Suprapubic skin (tissue), 4 donors: ENCODE measurements at regions not wholly inside any gene's neighbourhood (a gene's known extent, or its start where the extent isn't known, plus 50 kb on each side); places are given as distances from the start of the nearest gene placed in this dataset.
"Not testable (repeated sequence)": the region's sequence is repeated elsewhere in the genome, so short reads cannot be mapped to it uniquely, and the experiment has no call there.

ENCODE experiments used
- DNase-seq, 2 donors: peaks; one replicate each; pipeline ENCODE4 v3.0.0-alpha.2; 2019; ENCODE audit warnings: low spot score in 2 of 2
- H3K27ac ChIP-seq: fragments of 200-600 bp; sonication (generic); one replicate; pipeline ENCODE4 v1.5.1; 2019
- H3K27me3 ChIP-seq: fragments of 200-600 bp; sonication (generic); one replicate; pipeline ENCODE4 v1.5.1; 2019
- H3K36me3 ChIP-seq: fragments of 200-600 bp; sonication (generic); one replicate; pipeline ENCODE4 v1.5.1; 2019
- H3K4me1 ChIP-seq: fragments of 200-600 bp; sonication (generic); one replicate; pipeline ENCODE4 v1.5.1; 2019
- H3K4me3 ChIP-seq: fragments of 200-600 bp; sonication (generic); one replicate; pipeline ENCODE4 v1.5.1; 2019; ENCODE audit warnings: mild to moderate bottlenecking
- H3K9me3 ChIP-seq: fragments of 200-600 bp; sonication (generic); one replicate; pipeline ENCODE4 v1.5.1; 2019
- EP300 ChIP-seq: sonication (generic); formaldehyde crosslinking; IDR thresholded peaks from one replicate; pipeline ENCODE4 v1.6.1; 2017; ENCODE audit warnings: antibody characterized with exemption
- POLR2A ChIP-seq, 2 donors: fragments of 450-650 bp; IDR thresholded peaks; one replicate each; pipeline ENCODE4 v1.6.1; 2017; ENCODE audit warnings: antibody characterized with exemption in 2 of 2, mild to moderate bottlenecking in 2 of 2, moderate library complexity in 2 of 2
- POLR2AphosphoS5 ChIP-seq, 3 donors: sonication (generic); formaldehyde crosslinking; IDR thresholded peaks; one replicate each; pipeline ENCODE4 v1.6.1; 2017; ENCODE audit warnings: antibody characterized with exemption in 3 of 3
- WGBS: methylation state at CpG from one replicate; pipeline ENCODE4 v1.1.5; 2018; 5-methylcytosine and 5-hydroxymethylcytosine counted together
- TF ChIP-seq, protein P1 (sequence below), 2 donors: fragments of 200-600 bp in 1 of 2; fragments of 450-650 bp in 1 of 2; sonication (generic) in 1 of 2; IDR thresholded peaks; one replicate each; pipeline ENCODE4 v1.5.1; 2016 to 2019; ENCODE audit warnings: antibody characterized with exemption in 2 of 2, mild to moderate bottlenecking in 1 of 2, moderate library complexity in 1 of 2

DNA sequence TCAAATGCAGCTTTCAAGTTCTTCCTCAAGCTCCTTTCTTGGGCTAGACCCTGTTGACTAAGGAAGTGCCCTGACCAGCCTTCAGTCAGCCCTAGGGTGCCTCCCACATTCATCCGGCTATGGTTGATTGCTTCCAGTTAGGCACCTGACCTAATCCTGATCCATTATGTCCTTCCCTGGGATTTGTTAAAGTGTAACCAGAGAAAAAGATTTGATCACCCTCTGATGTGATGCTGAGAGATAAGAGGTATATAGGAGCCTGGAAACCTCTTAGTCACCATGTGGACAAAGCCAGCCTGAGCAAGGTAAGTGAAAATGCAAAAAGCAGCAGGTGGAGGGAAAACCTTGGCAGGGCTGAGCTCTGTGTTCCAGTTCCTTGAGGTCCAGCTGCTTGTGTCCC, 178.8 kb upstream of the ERCC6L2 start:
- no peak for DNase-seq
- TF ChIP-seq, protein P1, sequence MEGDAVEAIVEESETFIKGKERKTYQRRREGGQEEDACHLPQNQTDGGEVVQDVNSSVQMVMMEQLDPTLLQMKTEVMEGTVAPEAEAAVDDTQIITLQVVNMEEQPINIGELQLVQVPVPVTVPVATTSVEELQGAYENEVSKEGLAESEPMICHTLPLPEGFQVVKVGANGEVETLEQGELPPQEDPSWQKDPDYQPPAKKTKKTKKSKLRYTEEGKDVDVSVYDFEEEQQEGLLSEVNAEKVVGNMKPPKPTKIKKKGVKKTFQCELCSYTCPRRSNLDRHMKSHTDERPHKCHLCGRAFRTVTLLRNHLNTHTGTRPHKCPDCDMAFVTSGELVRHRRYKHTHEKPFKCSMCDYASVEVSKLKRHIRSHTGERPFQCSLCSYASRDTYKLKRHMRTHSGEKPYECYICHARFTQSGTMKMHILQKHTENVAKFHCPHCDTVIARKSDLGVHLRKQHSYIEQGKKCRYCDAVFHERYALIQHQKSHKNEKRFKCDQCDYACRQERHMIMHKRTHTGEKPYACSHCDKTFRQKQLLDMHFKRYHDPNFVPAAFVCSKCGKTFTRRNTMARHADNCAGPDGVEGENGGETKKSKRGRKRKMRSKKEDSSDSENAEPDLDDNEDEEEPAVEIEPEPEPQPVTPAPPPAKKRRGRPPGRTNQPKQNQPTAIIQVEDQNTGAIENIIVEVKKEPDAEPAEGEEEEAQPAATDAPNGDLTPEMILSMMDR (IDR thresholded peaks at IDR 0.05): no peak
- TF ChIP-seq POLR2AphosphoS5 (IDR thresholded peaks at IDR 0.05): no peak
- Histone ChIP-seq H3K9me3 (no peaks in the 10 kb centered on the region), H3K27ac (no peak overlapping the region), H3K27me3 (peaks cover 6% of the 10 kb centered on the region), H3K4me1 (no peaks in the 10 kb centered on the region), H3K36me3 (no peaks in the 10 kb centered on the region), H3K4me3 (no peak overlapping the region)
- WGBS: 88% methylated on average over 1 of the region's 1 CpG

DNA sequence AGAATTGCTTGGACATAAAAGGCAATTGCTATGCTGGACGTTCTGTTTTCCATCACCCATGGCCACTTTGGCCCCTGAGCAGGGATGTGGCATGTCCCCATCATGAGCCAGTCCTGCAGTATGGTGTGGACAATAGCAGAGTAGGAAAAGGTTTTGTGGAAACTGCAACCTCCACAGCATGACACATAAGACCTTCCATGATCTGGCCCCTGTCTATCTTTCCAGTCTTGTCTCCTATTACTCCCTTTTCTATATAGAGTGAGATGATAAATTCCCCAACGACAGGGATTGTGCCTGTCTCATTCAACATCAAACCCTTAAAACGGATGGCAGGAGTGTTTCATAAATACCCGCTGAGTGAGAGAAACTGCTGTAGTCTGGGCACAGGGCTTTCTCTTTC, 174.7 kb upstream of the PTCH1 start:
- 89% methylated on average over 4 of the region's 4 CpGs for WGBS
- Histone ChIP-seq H3K4me3 (no peak overlapping the region), H3K36me3 (no peaks in the 10 kb centered on the region), H3K9me3 (no peaks in the 10 kb centered on the region), H3K4me1 (no peaks in the 10 kb centered on the region), H3K27me3 (peaks cover 6% of the 10 kb centered on the region), H3K27ac (no peak overlapping the region)
- no peak for DNase-seq
- TF ChIP-seq EP300 (no peak), POLR2A (IDR thresholded peaks at IDR 0.05) (no peak), POLR2AphosphoS5 (IDR thresholded peaks at IDR 0.05) (no peak)
- TF ChIP-seq, protein P1 (IDR thresholded peaks at IDR 0.05): no peak

DNA sequence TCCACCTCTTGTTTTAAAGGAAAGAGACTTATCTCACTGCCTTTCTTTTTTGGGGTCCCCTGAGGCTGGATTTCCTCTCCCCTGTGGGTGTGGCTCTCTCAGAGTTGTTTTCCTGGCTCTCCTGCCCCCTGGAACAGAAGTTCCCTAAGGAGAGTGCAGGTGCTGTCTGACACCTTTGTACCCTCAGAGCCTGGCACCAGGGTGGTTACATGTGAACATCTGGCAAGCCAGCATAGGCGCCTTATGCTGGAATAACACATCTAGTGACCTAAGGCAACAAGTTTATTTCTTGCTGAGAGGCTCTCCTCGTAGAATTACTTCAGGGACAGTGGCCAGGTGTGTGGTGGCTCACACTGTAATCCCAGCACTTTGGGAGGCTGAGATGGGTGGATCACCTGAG, 172.9 kb upstream of the PTCH1 start:
- no peak for DNase-seq
- H3K36me3 ChIP-seq: no peaks in the 10 kb centered on the region
- H3K27ac ChIP-seq: no peak overlapping the region
- WGBS: 53% methylated on average over 2 of the region's 2 CpGs
- H3K9me3 ChIP-seq: no peaks in the 10 kb centered on the region
- H3K4me3 ChIP-seq: no peak overlapping the region
- peaks cover 6% of the 10 kb centered on the region for H3K27me3 ChIP-seq
- H3K4me1 ChIP-seq: no peaks in the 10 kb centered on the region
- no peak for TF ChIP-seq POLR2A (IDR thresholded peaks at IDR 0.05)
- TF ChIP-seq, protein P1 (IDR thresholded peaks at IDR 0.05): no peak
- no peak for TF ChIP-seq EP300
- no peak for TF ChIP-seq POLR2AphosphoS5 (IDR thresholded peaks at IDR 0.05)

DNA sequence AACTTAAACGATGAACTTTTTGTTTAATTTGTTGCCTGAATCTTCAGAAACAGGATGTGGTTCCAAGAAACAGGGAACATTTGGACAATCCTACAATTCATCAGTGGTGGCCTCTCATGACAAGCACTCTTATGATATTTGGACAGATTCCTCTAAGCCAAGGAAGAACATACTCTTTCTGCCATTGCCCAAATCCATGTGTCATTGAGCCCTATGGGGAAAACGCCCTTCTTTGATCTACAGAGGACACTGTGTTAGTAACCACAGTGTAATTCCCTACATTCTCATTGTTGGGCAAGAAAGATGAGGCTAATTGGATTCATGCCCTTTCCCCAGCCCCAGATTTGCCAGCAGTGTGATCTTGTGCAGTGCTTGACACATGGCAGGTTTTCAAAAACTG, 167.7 kb upstream of the PTCH1 start:
- Histone ChIP-seq H3K4me3 (no peak overlapping the region), H3K9me3 (no peaks in the 10 kb centered on the region), H3K27ac (no peak overlapping the region), H3K4me1 (no peaks in the 10 kb centered on the region), H3K36me3 (no peaks in the 10 kb centered on the region), H3K27me3 (no peaks in the 10 kb centered on the region)
- no peak for DNase-seq
- 41% methylated on average over 2 of the region's 2 CpGs for WGBS
- TF ChIP-seq POLR2AphosphoS5 (IDR thresholded peaks at IDR 0.05): peak in 1 of 3 donors; percentile 43
- TF ChIP-seq, protein P1 (IDR thresholded peaks at IDR 0.05): no peak
- no peak for TF ChIP-seq POLR2A (IDR thresholded peaks at IDR 0.05)

DNA sequence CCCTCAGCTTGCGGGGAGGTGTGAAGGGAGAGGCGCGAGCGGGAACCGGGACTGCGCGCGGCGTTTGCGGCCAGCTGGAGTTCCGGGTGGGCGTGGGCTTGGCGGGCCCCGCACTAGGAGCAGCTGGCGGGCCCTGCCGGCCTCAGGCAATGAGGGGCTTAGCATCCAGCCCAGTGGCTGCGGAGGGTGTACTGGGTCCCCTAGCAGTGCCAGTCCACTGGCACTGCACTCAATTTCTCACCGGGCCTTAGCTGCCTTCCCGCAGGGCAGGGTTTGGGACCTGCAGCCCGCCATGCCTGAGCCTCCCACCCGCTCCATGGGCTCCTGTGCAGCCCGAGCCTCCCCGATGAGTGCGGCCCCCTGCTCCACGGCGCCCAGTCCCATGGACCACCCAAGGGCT, 163.5 kb upstream of the PTCH1 start:
- not testable (repeated sequence) for H3K36me3 ChIP-seq, H3K9me3 ChIP-seq, DNase-seq, H3K27me3 ChIP-seq, H3K27ac ChIP-seq, H3K4me3 ChIP-seq, H3K4me1 ChIP-seq
- 96% methylated on average over 9 of the region's 26 CpGs for WGBS

DNA sequence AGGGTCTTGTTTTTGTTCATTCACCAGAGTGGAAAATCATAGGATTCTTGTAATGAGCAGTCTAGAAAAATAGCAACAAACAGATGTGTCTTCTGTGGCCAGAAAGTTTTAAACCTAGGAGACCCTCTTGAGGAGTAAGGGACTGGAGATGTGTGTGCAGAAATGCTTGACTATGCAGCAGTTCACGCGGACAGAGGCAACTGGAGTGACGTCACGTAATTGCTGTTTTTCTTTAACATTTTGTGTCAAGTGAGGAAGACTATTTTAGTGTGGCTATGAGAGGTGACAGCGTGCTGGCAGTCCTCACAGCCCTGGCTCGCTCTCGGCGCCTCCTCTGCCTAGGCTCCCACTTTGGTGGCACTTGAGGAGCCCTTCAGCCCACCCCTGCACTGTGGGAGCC, 163.1 kb upstream of the PTCH1 start:
- TF ChIP-seq POLR2AphosphoS5 (IDR thresholded peaks at IDR 0.05) (no peak), EP300 (no peak), POLR2A (IDR thresholded peaks at IDR 0.05) (no peak)
- TF ChIP-seq, protein P1 (IDR thresholded peaks at IDR 0.05): no peak
- no peak overlapping the region for H3K27ac ChIP-seq
- H3K4me1 ChIP-seq: no peaks in the 10 kb centered on the region
- H3K9me3 ChIP-seq: no peaks in the 10 kb centered on the region
- WGBS: 92% methylated on average over 8 of the region's 8 CpGs
- H3K36me3 ChIP-seq: no peaks in the 10 kb centered on the region
- no peak for DNase-seq
- no peak overlapping the region for H3K4me3 ChIP-seq
- H3K27me3 ChIP-seq: no peaks in the 10 kb centered on the region
